ENCODE measurements at regions not wholly inside any gene's neighbourhood (a gene's known extent, or its start where the extent isn't known, plus 50 kb on each side); places are given as distances from the start of the nearest gene placed in this dataset.

GRCh38 chr3:117893638-117894037 is 1141.0 kb downstream of the IGSF11 start:
- Histone ChIP-seq H3K36me3 (ENCODE audit: insufficient read depth, low read length) (no peaks in the 10 kb centered on the region), H3K27me3 (ENCODE audit: control insufficient read depth in 1 of 2, insufficient read depth in 2 of 2, low read length in 2 of 2) (no peaks in the 10 kb centered on the region), H3K27ac (ENCODE audit: low read depth in 1 of 2, low read length in 2 of 2) (no peak overlapping the region), H3K4me3 (ENCODE audit: low read length) (no peak overlapping the region), H3K9me3 (ENCODE audit: control insufficient read depth in 1 of 2, insufficient read depth in 1 of 2, low read length in 2 of 2) (peaks cover 0 to 5% of the 10 kb centered on the region in 2 experiments), H3K4me1 (ENCODE audit: insufficient read depth, low read length) (no peaks in the 10 kb centered on the region)
- TF ChIP-seq, protein P1, sequence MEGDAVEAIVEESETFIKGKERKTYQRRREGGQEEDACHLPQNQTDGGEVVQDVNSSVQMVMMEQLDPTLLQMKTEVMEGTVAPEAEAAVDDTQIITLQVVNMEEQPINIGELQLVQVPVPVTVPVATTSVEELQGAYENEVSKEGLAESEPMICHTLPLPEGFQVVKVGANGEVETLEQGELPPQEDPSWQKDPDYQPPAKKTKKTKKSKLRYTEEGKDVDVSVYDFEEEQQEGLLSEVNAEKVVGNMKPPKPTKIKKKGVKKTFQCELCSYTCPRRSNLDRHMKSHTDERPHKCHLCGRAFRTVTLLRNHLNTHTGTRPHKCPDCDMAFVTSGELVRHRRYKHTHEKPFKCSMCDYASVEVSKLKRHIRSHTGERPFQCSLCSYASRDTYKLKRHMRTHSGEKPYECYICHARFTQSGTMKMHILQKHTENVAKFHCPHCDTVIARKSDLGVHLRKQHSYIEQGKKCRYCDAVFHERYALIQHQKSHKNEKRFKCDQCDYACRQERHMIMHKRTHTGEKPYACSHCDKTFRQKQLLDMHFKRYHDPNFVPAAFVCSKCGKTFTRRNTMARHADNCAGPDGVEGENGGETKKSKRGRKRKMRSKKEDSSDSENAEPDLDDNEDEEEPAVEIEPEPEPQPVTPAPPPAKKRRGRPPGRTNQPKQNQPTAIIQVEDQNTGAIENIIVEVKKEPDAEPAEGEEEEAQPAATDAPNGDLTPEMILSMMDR (IDR thresholded peaks at IDR 0.05): no peak
- ATAC-seq (ENCODE audit: poor library complexity) (no peak), DNase-seq (no peak)
- CTCF ChIA-PET: no interaction called here
- POLR2A ChIA-PET: no interaction called here
- Mint-ChIP-seq H3K36me3 (ENCODE audit: low read depth) (no peaks in the 10 kb centered on the region), H3K4me3 (no peak overlapping the region), H3K4me1 (ENCODE audit: low read depth) (no peaks in the 10 kb centered on the region), H3K27ac (no peak overlapping the region), H3K27me3 (no peaks in the 10 kb centered on the region), H3K9me3 (peaks cover 8% of the 10 kb centered on the region)
- intact Hi-C loops (cut with DNase I, micrococcal nuclease): no loop called here

DNA sequence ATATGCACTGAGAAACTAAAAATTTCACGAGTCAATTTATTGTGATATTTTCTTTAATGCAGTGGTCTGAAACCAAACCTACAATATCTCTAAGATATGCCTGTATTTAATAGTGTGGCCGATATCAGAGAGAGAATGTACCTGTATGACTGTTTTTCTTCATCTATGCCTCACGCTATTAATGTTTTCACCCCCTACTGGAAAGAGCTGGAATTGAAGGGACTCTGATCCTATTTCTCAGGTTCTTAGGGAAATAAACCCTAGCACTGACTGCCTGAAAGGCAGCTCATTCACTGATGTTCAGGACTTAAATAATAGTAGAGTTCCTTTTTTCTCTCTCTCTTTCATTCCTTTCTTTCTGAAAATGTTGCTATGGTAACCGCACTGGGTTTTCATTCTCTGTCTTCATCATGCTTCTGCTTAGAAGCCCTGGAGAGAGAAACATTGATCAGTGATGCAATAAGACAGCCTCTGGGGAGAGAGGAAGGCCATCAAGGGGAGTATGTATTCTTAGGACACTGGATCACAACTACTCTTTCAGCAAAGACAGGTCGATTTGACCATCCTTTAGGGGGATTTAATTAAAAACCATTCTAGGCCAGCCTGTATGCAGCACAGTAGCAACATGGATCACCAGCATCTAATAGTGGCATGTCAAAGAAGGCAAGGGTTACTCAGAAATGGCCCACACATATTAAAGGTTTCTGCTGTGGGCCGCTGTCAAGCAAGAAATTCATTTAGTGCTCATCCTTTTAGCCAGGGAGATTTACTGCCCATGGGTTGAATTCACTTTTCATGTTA is 1135.7 kb downstream of the IGSF11 start:
- DNase-seq (no peak), ATAC-seq (ENCODE audit: poor library complexity) (no peak)
- TF ChIP-seq, protein P1 (IDR thresholded peaks at IDR 0.05): no peak
- no peaks in the 10 kb centered on the region for H3K27me3 ChIP-seq (ENCODE audit: control insufficient read depth in 1 of 2, insufficient read depth in 2 of 2, low read length in 2 of 2)
- H3K4me1 Mint-ChIP-seq (ENCODE audit: low read depth): no peaks in the 10 kb centered on the region
- POLR2A ChIA-PET: no interaction called here
- H3K4me3 ChIP-seq (ENCODE audit: low read length): no peak overlapping the region
- H3K36me3 ChIP-seq (ENCODE audit: insufficient read depth, low read length): no peaks in the 10 kb centered on the region
- peaks cover 10% of the 10 kb centered on the region for H3K9me3 Mint-ChIP-seq
- no peaks in the 10 kb centered on the region for H3K27me3 Mint-ChIP-seq
- no peaks in the 10 kb centered on the region for H3K36me3 Mint-ChIP-seq (ENCODE audit: low read depth)
- CTCF ChIA-PET: no interaction called here
- peaks cover 0 to 5% of the 10 kb centered on the region in 2 experiments for H3K9me3 ChIP-seq (ENCODE audit: control insufficient read depth in 1 of 2, insufficient read depth in 1 of 2, low read length in 2 of 2)
- H3K27ac Mint-ChIP-seq: no peak overlapping the region
- intact Hi-C loops (cut with DNase I, micrococcal nuclease): no loop called here
- no peak overlapping the region for H3K4me3 Mint-ChIP-seq
- H3K4me1 ChIP-seq (ENCODE audit: insufficient read depth, low read length): no peaks in the 10 kb centered on the region
- H3K27ac ChIP-seq (ENCODE audit: low read depth in 1 of 2, low read length in 2 of 2): no peak overlapping the region

GRCh38 chr3:117903226-117903625 is 1131.4 kb downstream of the IGSF11 start:
- no peaks in the 10 kb centered on the region for H3K4me1 Mint-ChIP-seq (ENCODE audit: low read depth)
- H3K4me3 Mint-ChIP-seq: no peak overlapping the region
- H3K4me1 ChIP-seq (ENCODE audit: insufficient read depth, low read length): no peaks in the 10 kb centered on the region
- H3K9me3 Mint-ChIP-seq: peaks cover 5% of the 10 kb centered on the region
- ChIA-PET CTCF (no interaction called here), POLR2A (no interaction called here)
- TF ChIP-seq, protein P1 (IDR thresholded peaks at IDR 0.05): no peak
- intact Hi-C loops (cut with DNase I, micrococcal nuclease): no loop called here
- no peak overlapping the region for H3K27ac ChIP-seq (ENCODE audit: low read depth in 1 of 2, low read length in 2 of 2)
- no peak for ATAC-seq (ENCODE audit: poor library complexity)
- H3K36me3 ChIP-seq (ENCODE audit: insufficient read depth, low read length): no peaks in the 10 kb centered on the region
- H3K27me3 Mint-ChIP-seq: no peaks in the 10 kb centered on the region
- H3K27me3 ChIP-seq (ENCODE audit: control insufficient read depth in 1 of 2, insufficient read depth in 2 of 2, low read length in 2 of 2): no peaks in the 10 kb centered on the region
- H3K4me3 ChIP-seq (ENCODE audit: low read length): no peak overlapping the region
- no peaks in the 10 kb centered on the region for H3K9me3 ChIP-seq (ENCODE audit: control insufficient read depth in 1 of 2, insufficient read depth in 1 of 2, low read length in 2 of 2)
- no peaks in the 10 kb centered on the region for H3K36me3 Mint-ChIP-seq (ENCODE audit: low read depth)
- no peak overlapping the region for H3K27ac Mint-ChIP-seq
- no peak for DNase-seq

Measured in CD4-positive, alpha-beta T cell (primary cell).